Neural progenitor cell (in vitro differentiated cells): ENCODE measurements at regions not wholly inside any gene's neighbourhood (a gene's known extent, or its start where the extent isn't known, plus 50 kb on each side); places are given as distances from the start of the nearest gene placed in this dataset.

Experiments
- CTCF ChIP-seq: fragments of 200-600 bp; sonication (generic); IDR thresholded peaks from 2 replicates; pipeline ENCODE4 v1.5.1; 2017; ENCODE audit warnings: antibody characterized with exemption, mild to moderate bottlenecking
- EZH2 ChIP-seq: fragments of 200-600 bp; sonication (generic); IDR thresholded peaks from 2 replicates; pipeline ENCODE4 v1.6.1; 2017; ENCODE audit warnings: antibody characterized with exemption, mild to moderate bottlenecking, moderate library complexity
- EZH2phosphoT487 ChIP-seq: fragments of 200-600 bp; sonication (generic); IDR thresholded peaks from 2 replicates; pipeline ENCODE4 v1.6.1; 2017; ENCODE audit warnings: antibody characterized with exemption

DNA sequence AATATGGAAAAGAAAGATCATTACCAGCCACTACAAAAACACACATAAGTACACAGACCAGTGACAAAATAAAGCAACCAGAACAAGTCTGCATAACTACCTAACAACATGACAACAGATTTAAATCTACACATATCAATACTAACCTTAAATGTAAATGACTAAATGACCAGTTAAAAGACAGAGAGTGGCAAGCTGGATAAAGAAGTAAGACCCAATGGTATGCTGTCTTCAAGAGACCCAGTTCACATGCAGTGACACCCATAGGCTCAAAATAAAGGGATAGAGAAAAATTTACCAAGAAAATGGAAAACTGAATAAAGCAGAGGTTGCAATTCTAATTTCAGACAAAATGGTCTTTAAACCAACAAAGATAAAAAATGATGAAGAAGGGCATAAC is 938.1 kb downstream of the EFNA5 start:
- no peak for TF ChIP-seq CTCF
- TF ChIP-seq EZH2 = no peak
- no peak for TF ChIP-seq EZH2phosphoT487
